HG03097 (cell line): ENCODE measurements at regions not wholly inside any gene's neighbourhood (a gene's known extent, or its start where the extent isn't known, plus 50 kb on each side); places are given as distances from the start of the nearest gene placed in this dataset.
"Not testable (repeated sequence)": the region's sequence is repeated elsewhere in the genome, so short reads cannot be mapped to it uniquely, and the experiment has no call there.

ENCODE experiments used
- ATAC-seq: cut with Tn5 transposase; IDR thresholded peaks from one replicate; pipeline ENCODE4 v1.9.1; 2021; ENCODE audit not compliant: unreplicated experiment, low FRiP score

DNA sequence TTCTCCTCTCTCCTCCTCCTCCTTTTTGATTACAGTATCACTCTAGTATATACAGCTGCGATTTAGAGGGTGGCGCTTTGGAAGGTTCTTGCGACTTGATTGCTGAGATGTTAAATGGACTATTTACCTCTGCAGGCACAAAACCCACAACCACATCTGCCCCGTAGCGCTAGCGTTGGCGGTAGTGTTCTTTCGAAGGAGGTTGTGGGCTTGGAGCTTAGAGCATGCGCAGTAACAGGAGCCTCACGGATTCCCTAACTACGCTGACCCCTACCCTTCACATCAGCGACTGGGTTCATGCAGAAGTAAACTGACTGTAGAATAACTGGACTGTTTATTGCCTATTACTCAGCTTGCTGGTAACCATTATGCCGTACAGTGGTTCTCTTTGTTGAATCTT lies 58.0 kb downstream of the CGGBP1 start:
- ATAC-seq = no peak

DNA sequence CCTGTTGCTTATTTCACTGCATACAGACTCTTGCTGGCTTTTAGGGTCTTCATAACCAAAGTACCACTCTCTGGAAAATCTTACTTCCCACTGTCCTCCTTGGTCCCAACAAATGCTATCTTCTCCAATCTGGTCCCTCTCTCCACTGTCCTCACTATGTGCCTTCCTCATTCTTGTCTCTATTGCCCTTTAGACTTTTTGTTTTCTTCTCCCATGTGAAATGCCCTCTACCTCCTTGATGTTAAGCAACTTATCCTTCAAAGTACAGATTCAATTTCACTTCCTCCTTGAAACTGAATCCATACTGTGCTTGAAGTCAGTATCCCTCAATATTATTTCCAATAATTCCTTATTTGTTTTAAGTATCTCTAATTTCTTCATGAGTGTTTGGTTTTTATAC lies 60.8 kb downstream of the CGGBP1 start:
- ATAC-seq = no peak

DNA sequence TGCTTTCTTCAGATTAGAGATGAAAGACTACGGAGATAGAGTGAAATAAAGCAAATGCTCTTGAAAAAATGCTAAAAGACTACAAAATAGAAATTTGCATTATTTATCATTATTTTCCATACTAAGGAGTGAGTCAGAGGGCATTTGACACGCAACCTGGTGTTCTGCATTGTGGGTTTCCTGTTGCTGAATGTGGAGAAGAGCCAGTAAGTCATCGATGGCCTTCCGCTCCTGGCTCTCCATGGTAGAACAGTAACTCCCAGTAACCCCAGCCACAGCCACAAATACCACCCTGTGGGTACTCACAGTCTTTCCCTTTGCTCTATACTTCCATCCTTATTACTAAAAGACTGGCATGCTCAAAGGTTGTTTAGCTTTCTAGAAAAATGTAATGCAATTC lies 61.5 kb downstream of the CGGBP1 start:
- ATAC-seq = peak; percentile 92

DNA sequence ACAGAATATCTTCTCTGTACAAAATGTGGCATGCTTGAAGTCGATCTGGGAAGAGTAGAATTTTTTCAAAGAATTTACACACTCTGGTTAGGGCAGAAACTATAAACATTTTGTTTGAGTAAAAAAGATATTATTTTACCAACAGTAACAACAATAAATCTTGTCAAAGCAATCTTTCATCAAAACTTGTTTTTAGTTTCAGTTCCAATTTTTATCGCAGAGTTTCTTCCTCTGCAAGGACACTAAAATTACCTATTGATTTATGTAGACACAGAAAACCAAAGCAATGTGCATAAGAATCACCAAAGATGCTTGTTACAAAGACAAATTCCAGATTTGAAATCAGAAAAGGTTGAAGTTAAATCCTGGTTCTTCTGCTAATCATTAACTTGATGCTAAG lies 61.9 kb downstream of the CGGBP1 start:
- ATAC-seq = peak; percentile 7

DNA sequence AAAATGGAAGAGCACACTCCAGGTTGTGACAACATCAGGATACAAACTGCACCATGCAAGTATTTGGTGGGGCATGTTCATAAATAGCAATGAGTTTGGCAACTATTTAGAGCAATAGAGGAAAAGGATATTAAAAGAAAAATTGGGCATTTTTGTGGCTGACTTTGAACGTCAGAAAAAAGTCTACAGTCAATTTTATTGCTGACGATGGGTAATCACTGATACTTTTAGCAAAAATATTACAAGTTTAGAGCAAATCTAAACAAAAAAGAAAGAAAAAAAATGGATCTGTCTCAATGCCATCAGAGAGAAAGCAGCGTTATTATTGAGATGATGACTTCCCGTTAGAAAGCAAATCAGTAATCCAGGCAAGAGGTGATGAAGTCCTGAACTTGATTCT lies 65.2 kb downstream of the CGGBP1 start:
- no peak for ATAC-seq

DNA sequence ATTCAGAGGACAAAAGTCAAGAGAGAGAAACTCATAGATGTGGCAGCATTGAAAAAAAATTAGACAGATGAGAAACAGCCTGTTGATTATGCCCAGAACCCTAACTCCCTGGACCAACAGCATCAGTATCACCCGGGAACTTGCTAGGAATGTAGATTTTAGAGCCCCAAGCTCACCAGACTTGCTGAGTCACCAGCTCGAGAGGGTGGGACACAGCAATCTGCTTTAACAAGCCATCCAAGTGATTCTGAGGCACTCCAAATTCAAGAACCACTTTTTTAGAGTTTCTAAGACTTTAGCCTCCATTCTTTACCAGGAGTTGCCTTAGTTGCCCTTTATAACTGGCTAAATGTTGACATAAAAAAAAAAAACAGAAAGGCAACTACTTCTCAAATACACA lies 70.9 kb downstream of the CGGBP1 start:
- no peak for ATAC-seq

DNA sequence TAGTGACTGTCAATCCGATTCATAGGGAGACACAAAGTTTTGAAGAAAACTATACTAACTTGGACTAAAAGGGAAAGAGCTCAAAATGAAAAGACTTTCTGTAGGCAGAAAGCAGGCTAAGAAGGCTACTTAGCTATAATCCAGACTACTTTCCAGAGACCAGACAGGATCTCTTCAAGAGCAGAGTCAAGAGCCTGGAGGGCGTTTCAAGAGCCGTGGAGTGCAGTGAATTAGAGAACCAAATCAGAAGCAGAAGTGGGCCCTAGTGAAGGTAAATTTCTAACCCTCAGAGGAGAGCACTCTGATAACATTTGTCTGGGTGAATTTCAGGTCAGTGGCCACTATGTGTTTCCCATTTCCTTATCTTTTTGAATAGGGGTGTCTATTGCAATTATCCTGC lies 76.4 kb downstream of the CGGBP1 start:
- no peak for ATAC-seq

- ATAC-seq = no peak
Measured at GRCh38 chr3:87979527-87979926, 79.3 kb downstream of the CGGBP1 start.

- ATAC-seq = no peak
Measured at GRCh38 chr3:87977765-87978164, 81.0 kb downstream of the CGGBP1 start.

GRCh38 chr3:87975716-87976115 lies 83.1 kb downstream of the CGGBP1 start:
- no peak for ATAC-seq

- ATAC-seq = no peak
Measured at GRCh38 chr3:87973906-87974305, 84.9 kb downstream of the CGGBP1 start.

DNA sequence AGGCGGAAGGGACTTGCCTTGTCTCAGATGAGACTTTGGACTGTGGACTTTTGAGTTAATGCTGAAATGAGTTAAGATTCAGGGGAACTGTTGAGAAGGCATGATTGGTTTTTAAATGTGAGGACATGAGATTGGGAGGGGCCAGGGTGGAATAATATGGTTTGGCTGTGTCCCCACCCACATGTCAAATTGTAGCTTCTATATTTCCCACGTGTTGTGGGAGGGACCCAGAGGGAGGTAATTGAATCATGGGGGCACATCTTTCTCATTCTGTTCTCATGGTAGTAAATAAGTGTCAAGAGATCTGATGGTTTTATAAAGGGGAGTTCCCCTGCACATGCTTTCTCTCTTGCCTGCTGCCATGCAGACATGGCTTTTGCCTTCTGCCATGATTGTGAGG lies 89.2 kb downstream of the CGGBP1 start:
- ATAC-seq = no peak

DNA sequence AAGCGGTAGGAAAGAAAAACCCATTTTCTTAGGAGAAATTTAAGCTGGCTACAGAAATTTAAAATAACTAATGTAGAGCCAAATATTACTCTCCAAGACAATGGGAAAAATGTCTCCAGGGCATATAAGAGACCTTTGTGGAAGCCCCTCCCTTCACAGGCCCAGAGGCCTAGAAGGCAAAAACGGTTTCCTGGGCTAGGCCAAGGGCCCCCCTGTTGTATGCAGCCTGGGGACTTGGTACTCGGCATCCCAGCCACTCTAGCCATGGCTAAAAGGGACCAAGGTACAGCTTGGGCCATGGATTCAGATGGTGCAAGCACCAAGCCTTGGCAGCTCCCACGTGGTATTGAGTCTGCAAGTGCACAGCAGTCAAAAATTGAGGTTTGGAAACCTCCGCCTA lies 90.1 kb downstream of the CGGBP1 start:
- ATAC-seq = no peak

DNA sequence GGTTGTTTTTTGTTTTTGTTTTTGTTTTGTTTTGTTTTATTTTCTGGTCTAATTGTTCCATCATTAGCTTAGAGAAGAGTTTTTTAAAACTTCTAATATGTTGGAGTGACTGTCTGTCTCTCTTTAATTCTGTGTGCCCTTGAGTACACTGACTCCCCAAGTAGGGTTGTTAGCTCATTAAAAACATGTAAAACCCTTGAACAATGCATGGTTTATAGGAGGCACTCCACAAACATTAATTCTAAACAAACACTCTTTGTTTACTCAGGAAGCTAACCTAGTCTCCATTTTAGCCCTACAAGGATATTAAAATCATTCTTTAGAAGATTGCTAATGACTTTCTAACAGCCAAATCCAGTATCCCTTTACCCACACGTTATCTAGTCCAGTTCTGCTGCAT lies 100.5 kb downstream of the CGGBP1 start:
- no peak for ATAC-seq

DNA sequence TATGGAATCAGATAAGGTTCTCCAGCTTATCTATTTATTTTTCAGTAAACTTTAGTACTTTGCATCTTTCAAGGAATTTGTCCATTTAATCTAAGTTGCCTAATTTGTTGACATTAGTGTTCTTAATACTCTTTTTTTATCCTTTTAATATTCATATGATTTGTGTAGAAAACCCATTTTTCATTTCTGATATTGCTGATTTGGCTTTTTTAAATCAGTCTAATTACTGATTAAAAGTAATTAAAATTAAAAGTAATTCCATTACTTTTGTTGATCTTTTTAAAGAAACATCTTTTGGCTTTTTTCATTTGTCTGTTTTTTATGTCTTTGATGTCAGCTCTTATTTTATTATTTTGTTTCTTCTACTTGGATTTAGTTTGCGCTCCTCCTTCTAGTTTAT lies 101.2 kb downstream of the CGGBP1 start:
- no peak for ATAC-seq

- ATAC-seq = no peak
Measured at GRCh38 chr3:87949879-87950208, 109.0 kb downstream of the CGGBP1 start.

DNA sequence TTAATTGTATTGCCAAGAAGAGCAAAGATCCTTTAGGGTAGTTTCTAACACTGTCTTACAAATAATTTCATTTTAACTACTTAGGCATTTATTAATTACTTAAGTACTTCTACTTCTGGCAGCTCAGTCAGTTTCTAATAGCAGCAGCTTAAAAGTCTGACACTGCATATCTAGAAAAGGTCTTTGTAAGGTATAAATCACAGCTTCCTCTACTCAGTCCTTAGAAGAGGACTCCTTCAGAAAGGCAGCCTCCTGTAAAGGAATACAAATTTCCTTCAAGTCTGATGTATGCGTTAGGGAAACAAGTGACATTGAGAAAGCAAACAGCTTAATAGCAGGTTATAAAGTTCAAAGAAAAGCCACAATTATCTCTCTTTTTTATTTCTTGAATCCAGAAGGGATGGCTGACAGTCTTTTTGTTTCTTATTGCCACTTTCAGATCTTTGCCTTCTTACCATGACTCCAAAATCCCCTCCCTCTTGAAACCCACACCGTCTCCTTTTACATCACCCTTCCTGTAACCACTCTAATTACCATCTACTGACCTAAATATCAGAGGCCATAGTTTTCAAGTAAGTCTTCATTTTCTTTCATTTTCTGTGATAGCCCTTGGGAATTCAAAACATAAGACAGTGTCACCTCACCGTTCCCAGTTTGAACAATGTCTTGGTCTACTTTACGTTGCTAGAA lies 109.5 kb downstream of the CGGBP1 start:
- peak; percentile 95 for ATAC-seq

GRCh38 chr3:87946007-87946406 lies 112.8 kb downstream of the CGGBP1 start:
- not testable (repeated sequence) for ATAC-seq

DNA sequence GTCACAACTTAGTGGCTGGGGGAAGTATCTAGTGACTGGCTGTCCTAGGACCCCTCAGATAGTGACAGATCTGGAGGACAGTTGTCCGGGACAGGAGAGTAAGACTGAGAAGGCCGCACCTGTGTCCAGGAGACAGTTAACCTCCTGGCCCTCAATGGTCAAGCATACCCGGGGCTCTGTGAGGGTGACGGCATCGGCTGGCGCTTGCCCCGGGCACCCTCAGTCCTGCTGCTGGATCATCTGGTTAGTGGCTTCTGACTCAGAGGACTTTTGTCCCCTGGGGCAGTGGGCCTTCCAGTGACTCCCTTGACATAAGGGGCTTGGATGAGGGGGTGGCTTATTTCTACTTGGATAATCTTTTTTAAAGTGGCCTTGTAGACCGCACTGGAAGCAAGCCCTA lies 116.5 kb downstream of the CGGBP1 start:
- not testable (repeated sequence) for ATAC-seq

DNA sequence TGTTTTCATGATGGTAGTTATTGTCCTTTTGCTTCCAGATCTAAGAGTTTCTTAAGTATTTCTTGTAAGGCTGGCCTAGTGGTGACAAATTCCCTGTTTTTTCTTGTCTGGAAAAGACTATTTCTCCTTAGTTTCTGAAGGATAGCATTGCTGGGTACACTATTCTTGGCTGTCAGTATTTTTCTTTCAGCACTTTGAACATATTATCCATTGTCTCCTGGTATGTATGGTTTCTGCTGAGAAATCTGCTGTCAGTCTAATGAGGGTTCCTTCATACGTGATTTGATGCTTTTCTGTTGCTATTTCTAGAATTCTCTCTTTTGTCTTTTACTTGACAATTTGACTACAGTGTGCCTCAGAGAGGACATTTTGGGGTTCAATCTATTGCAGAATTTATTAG lies 134.3 kb downstream of the CGGBP1 start:
- no peak for ATAC-seq

- no peak for ATAC-seq
Measured at GRCh38 chr3:87920549-87920948, 138.3 kb downstream of the CGGBP1 start.

DNA sequence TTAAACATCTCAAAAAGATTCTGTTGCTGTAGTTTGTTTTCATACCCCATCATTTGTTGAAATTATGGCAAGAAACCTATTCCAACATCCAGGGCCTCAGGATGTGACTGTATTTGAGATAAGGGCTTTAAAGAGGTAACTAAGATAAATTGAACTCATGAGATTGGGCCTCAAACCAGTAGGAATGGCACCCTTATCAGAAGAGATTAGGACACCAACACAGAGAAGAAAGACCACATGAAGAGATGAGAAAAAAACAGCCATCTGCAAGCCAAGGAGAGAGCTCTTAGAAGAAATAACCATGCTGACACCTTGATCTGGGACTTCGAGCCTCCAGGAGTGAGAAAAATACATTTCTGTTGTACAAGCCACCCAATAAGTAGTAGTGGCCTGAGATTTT lies 157.7 kb downstream of the CGGBP1 start:
- no peak for ATAC-seq

DNA sequence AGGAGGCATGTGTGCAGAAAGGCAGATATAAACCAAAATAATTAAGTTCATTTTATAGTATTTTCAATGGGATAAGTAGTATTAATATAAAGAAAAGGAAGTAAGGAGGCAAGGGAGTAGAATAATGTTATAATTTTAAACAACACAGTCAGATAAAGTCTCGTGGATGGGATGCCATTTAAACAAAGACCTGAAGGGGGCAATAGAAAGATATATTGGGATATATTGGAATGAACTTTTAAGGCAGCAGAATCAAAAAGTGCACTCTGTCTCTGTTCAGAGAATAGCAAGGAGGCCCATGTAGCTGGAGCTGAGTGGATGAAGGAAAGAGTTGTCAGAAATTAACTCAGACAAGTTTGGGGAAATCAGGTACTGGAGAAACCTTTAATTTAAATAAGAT lies 158.7 kb downstream of the CGGBP1 start:
- ATAC-seq = no peak
